Small intestine (tissue), 7 donors: ENCODE measurements at regions not wholly inside any gene's neighbourhood (a gene's known extent, or its start where the extent isn't known, plus 50 kb on each side); places are given as distances from the start of the nearest gene placed in this dataset.
A peak's percentile ranks its signal among the peaks of the same experiment; 100 is the strongest.

Experiments used
- DNase-seq, 2 donors: peaks; one replicate each; pipeline versions ENCODE4 v3.0.0 to v3.0.0-alpha.2; 2013
- FAIRE-seq: peaks from 2 replicates; lab custom pipeline; 2012; peaks lifted over from hg19 to GRCh38; lab: Jason Lieb, UNC
- H3K27ac ChIP-seq, 3 donors: one replicate each; pipeline ENCODE4 v1.5.1; 2013; ENCODE audit warnings: low read length in 2 of 3, mild to moderate bottlenecking in 2 of 3, control low read depth in 1 of 3, inconsistent platforms in 1 of 3, low read depth in 1 of 3, moderate library complexity in 1 of 3
- H3K27me3 ChIP-seq, 3 donors: one replicate each; pipeline ENCODE4 v1.6.1; 2013; ENCODE audit warnings: low read length in 3 of 3, inconsistent platforms in 1 of 3; ENCODE audit not compliant: control insufficient read depth in 3 of 3, insufficient read depth in 3 of 3
- H3K36me3 ChIP-seq, 3 donors: one replicate each; pipeline ENCODE4 v1.6.1; 2013; ENCODE audit warnings: low read length in 3 of 3, inconsistent platforms in 1 of 3, low read depth in 1 of 3, mild to moderate bottlenecking in 1 of 3, moderate library complexity in 1 of 3; ENCODE audit not compliant: control insufficient read depth in 3 of 3, insufficient read depth in 2 of 3
- H3K4me1 ChIP-seq, 3 donors: one replicate each; pipeline ENCODE4 v1.6.1; 2013; ENCODE audit warnings: low read length in 2 of 3, inconsistent platforms in 1 of 3, low read depth in 1 of 3, mild to moderate bottlenecking in 1 of 3, moderate library complexity in 1 of 3; ENCODE audit not compliant: control insufficient read depth in 3 of 3, insufficient read depth in 2 of 3
- H3K4me3 ChIP-seq, 3 donors: one replicate each; pipeline ENCODE4 v1.5.1; 2013; ENCODE audit warnings: low read length in 3 of 3, control low read depth in 1 of 3, inconsistent platforms in 1 of 3, low read depth in 1 of 3, mild to moderate bottlenecking in 1 of 3, moderate library complexity in 1 of 3
- H3K9me3 ChIP-seq, 2 donors: one replicate each; pipeline ENCODE4 v1.6.1; 2013; ENCODE audit warnings: low read depth in 1 of 2, low read length in 1 of 2; ENCODE audit not compliant: control insufficient read depth in 2 of 2, insufficient read depth in 1 of 2
- WGBS, 3 donors: extraction: QIAGEN DNeasy Blood & Tissue Kit; methylation state at CpG; one replicate each; pipeline ENCODE4 v1.1.7; 2013; 5-methylcytosine and 5-hydroxymethylcytosine counted together
- donor health status: healthy with polysubstance abuse.
- donor health status: control.
- donor health status: control.
- donor health status: Bipolar disorder and iron deficiency.
- donor health status: healthy.

DNA sequence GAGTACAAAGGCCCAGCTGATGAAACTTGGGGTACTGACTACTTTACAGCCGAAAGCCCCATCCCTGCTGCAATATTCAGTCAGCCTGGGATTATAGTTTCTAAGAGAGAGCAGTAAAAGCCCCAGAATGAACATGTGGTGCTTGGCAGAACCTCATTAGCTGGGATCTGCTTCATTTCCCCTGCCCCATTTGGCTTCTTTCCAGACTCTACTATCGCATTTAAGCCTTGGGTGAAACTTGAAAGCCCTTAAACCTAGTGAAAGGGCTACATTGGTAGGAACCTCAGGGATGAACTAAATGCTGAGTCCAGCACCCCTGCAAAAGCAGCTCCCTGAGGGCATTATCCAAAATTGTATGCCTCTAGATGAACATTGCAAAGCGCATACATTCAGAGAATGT, 631.1 kb downstream of the ACTL7B start:
- WGBS, 3 donors: 78 to 82% (median 81%) methylated on average over 3 of the region's 3 CpGs
- FAIRE-seq: no peak
- no peaks in the 10 kb centered on the region for H3K4me1 ChIP-seq
- no peak overlapping the region for H3K4me3 ChIP-seq
- no peak overlapping the region for H3K27ac ChIP-seq
- no peak for DNase-seq
- no peaks in the 10 kb centered on the region for H3K36me3 ChIP-seq
- peaks cover 0 to 9% of the 10 kb centered on the region in 2 donors for H3K9me3 ChIP-seq
- no peaks in the 10 kb centered on the region for H3K27me3 ChIP-seq

DNA sequence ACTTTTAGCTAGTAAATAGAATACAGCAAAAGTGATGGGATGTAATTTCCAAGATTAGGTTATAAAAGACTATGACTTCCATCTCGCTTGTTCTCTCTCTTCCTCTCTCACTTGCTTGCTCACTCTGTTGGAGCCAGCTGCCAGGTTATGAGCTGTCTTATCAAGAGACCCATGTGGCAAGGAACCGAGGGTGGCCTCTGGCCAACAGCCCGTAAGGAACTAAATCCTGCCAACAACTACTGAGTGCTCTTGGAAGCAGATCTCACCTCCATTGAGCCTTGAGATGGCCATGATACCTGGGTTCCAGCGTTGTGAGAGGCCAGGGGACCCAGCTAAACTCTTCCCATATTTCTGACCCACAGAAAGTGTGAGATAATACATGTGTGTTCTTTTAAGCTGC, 636.1 kb downstream of the ACTL7B start:
- WGBS, 3 donors: 13 to 66% (median 32%) methylated on average over 4 of the region's 4 CpGs
- no peaks in the 10 kb centered on the region for H3K27me3 ChIP-seq
- peak in 1 of 2 donors; percentile 53 for DNase-seq
- H3K27ac ChIP-seq: no peak overlapping the region
- no peaks in the 10 kb centered on the region for H3K4me1 ChIP-seq
- peaks cover 0 to 3% of the 10 kb centered on the region in 2 donors for H3K9me3 ChIP-seq
- no peak for FAIRE-seq
- H3K36me3 ChIP-seq: no peaks in the 10 kb centered on the region
- no peak overlapping the region for H3K4me3 ChIP-seq

- no peak for DNase-seq
- no peaks in the 10 kb centered on the region for H3K4me1 ChIP-seq
- peaks cover 0 to 3% of the 10 kb centered on the region in 2 donors for H3K9me3 ChIP-seq
- FAIRE-seq: no peak
- WGBS, 3 donors: 80 to 92% (median 83%) methylated on average over 12 of the region's 12 CpGs
- no peaks in the 10 kb centered on the region for H3K36me3 ChIP-seq
- H3K4me3 ChIP-seq: no peak overlapping the region
- H3K27ac ChIP-seq: no peak overlapping the region
- no peaks in the 10 kb centered on the region for H3K27me3 ChIP-seq
Observed at GRCh38 chr9:108217431-108218349, 638.1 kb downstream of the ACTL7B start.

DNA sequence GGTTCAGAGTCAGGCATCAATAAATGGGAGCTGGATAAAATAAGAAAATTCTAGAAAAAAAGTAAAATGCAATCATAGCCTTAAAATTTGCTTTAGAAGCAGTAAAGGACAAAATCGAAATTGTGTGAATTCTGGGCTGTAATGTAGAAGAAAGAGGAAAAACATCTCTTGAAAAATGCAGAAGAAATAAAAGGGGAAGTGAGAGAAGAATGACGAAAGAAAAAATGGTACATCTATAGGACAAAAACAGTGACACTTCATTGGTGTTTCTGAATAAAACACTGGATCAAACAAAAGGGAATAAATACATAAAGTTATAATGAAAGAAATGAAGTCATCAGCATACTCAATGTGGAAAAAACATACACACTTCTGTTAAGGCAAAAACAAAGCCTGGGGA, 642.3 kb downstream of the ACTL7B start:
- Histone ChIP-seq H3K4me3 (no peak overlapping the region), H3K27me3 (no peaks in the 10 kb centered on the region), H3K36me3 (no peaks in the 10 kb centered on the region), H3K4me1 (peaks cover 0 to 3% (median 0%) of the 10 kb centered on the region in 3 donors), H3K27ac (no peak overlapping the region), H3K9me3 (no peaks in the 10 kb centered on the region)
- no peak for DNase-seq
- WGBS, 3 donors: 65 to 80% (median 70%) methylated on average over 2 of the region's 2 CpGs
- FAIRE-seq: no peak

- FAIRE-seq (no peak), DNase-seq (no peak)
- WGBS, 3 donors: 54 to 73% (median 69%) methylated on average over 4 of the region's 4 CpGs
- Histone ChIP-seq H3K4me1 (peaks cover 0 to 3% (median 0%) of the 10 kb centered on the region in 3 donors), H3K27me3 (no peaks in the 10 kb centered on the region), H3K4me3 (no peak overlapping the region), H3K9me3 (no peaks in the 10 kb centered on the region), H3K27ac (no peak overlapping the region), H3K36me3 (no peaks in the 10 kb centered on the region)
Observed at GRCh38 chr9:108212184-108212583, 643.6 kb downstream of the ACTL7B start.

- Histone ChIP-seq H3K4me1 (peaks cover 0 to 3% (median 0%) of the 10 kb centered on the region in 3 donors), H3K4me3 (no peak overlapping the region), H3K9me3 (no peaks in the 10 kb centered on the region), H3K27me3 (no peaks in the 10 kb centered on the region), H3K27ac (no peak overlapping the region), H3K36me3 (no peaks in the 10 kb centered on the region)
- FAIRE-seq (no peak), DNase-seq (no peak)
- 96 to 100% (median 100%) methylated on average over 1 of the region's 1 CpG for WGBS, 3 donors
Observed at GRCh38 chr9:108211411-108211955, 644.3 kb downstream of the ACTL7B start.

GRCh38 chr9:108209132-108209685, 646.6 kb downstream of the ACTL7B start:
- H3K4me3 ChIP-seq: no peak overlapping the region
- H3K4me1 ChIP-seq: peaks cover 0 to 3% (median 0%) of the 10 kb centered on the region in 3 donors
- no peaks in the 10 kb centered on the region for H3K36me3 ChIP-seq
- 9 to 45% (median 30%) methylated on average over 5 of the region's 5 CpGs for WGBS, 3 donors
- no peaks in the 10 kb centered on the region for H3K9me3 ChIP-seq
- H3K27me3 ChIP-seq: no peaks in the 10 kb centered on the region
- H3K27ac ChIP-seq: no peak overlapping the region
- DNase-seq: peak; percentile 81 to 90
- no peak for FAIRE-seq

- Histone ChIP-seq H3K4me1 (peaks cover 0 to 3% (median 0%) of the 10 kb centered on the region in 3 donors), H3K27me3 (no peaks in the 10 kb centered on the region), H3K9me3 (no peaks in the 10 kb centered on the region), H3K36me3 (no peaks in the 10 kb centered on the region), H3K27ac (no peak overlapping the region), H3K4me3 (no peak overlapping the region)
- FAIRE-seq (no peak), DNase-seq (no peak)
- 68 to 76% (median 76%) methylated on average over 7 of the region's 7 CpGs for WGBS, 3 donors
Observed at GRCh38 chr9:108207561-108208165, 648.1 kb downstream of the ACTL7B start.
